Epithelial cell of esophagus (primary cell): ENCODE measurements at regions not wholly inside any gene's neighbourhood (a gene's known extent, or its start where the extent isn't known, plus 50 kb on each side); places are given as distances from the start of the nearest gene placed in this dataset.

ENCODE experiments used
- DNase-seq: peaks from one replicate; pipeline ENCODE4 v3.0.0; 2010; ENCODE audit warnings: low read depth
- H3K4me3 ChIP-seq: 2 replicates; pipeline ENCODE4 v1.5.1; 2011; ENCODE audit warnings: mild to moderate bottlenecking, low read length, control low read depth
- CTCF ChIP-seq: IDR thresholded peaks from 2 replicates; pipeline ENCODE4 v1.5.1; 2011; ENCODE audit warnings: low read depth, mild to moderate bottlenecking, low read length, control low read depth, inconsistent platforms; ENCODE audit not compliant: insufficient read depth; ENCODE audit errors: missing control alignments

GRCh38 chr2:111219285-111219684 lies 98.6 kb downstream of the BCL2L11 start:
- DNase-seq: no peak
- H3K4me3 ChIP-seq: no peak overlapping the region
- TF ChIP-seq CTCF: no peak

GRCh38 chr2:111219734-111220505 lies 99.2 kb downstream of the BCL2L11 start:
- no peak overlapping the region for H3K4me3 ChIP-seq
- TF ChIP-seq CTCF: no peak
- DNase-seq: no peak

- no peak overlapping the region for H3K4me3 ChIP-seq
- TF ChIP-seq CTCF: no peak
- DNase-seq: no peak
Measured at GRCh38 chr2:111220962-111221361, 100.2 kb downstream of the BCL2L11 start.

- DNase-seq: no peak
- no peak overlapping the region for H3K4me3 ChIP-seq
- no peak for TF ChIP-seq CTCF
Measured at GRCh38 chr2:111221701-111222100, 101.0 kb downstream of the BCL2L11 start.

- no peak for DNase-seq
- TF ChIP-seq CTCF: no peak
- H3K4me3 ChIP-seq: no peak overlapping the region
Measured at GRCh38 chr2:111222204-111222866, 101.6 kb downstream of the BCL2L11 start.

GRCh38 chr2:111225856-111226255 lies 105.1 kb downstream of the BCL2L11 start:
- H3K4me3 ChIP-seq: no peak overlapping the region
- no peak for TF ChIP-seq CTCF
- DNase-seq: peak; percentile 68
